HG03354 (cell line): ENCODE measurements at regions not wholly inside any gene's neighbourhood (a gene's known extent, or its start where the extent isn't known, plus 50 kb on each side); places are given as distances from the start of the nearest gene placed in this dataset.

Experiments
- ATAC-seq: cut with Tn5 transposase; IDR thresholded peaks from one replicate; pipeline ENCODE4 v1.9.1; 2021; ENCODE audit warnings: mild to moderate bottlenecking; ENCODE audit not compliant: unreplicated experiment, poor library complexity, severe bottlenecking

- ATAC-seq = no peak
Observed at GRCh38 chr14:87156878-87157277, 836.1 kb downstream of the GALC start.

GRCh38 chr14:87155856-87156488 lies 837.0 kb downstream of the GALC start:
- no peak for ATAC-seq

GRCh38 chr14:87153901-87154300 lies 839.1 kb downstream of the GALC start:
- ATAC-seq = no peak

- no peak for ATAC-seq
Observed at GRCh38 chr14:87153391-87153790, 839.6 kb downstream of the GALC start.

- no peak for ATAC-seq
Observed at GRCh38 chr14:87152693-87153092, 840.3 kb downstream of the GALC start.

GRCh38 chr14:87149583-87150354 lies 843.2 kb downstream of the GALC start:
- ATAC-seq = no peak

- ATAC-seq = no peak
Observed at GRCh38 chr14:87148655-87149054, 844.3 kb downstream of the GALC start.

GRCh38 chr14:87142551-87143211 lies 850.3 kb downstream of the GALC start:
- no peak for ATAC-seq

GRCh38 chr14:87141801-87142200 lies 851.2 kb downstream of the GALC start:
- ATAC-seq = no peak

GRCh38 chr14:87139299-87139698 lies 853.7 kb downstream of the GALC start:
- no peak for ATAC-seq

GRCh38 chr14:87133073-87133801 lies 859.7 kb downstream of the GALC start:
- ATAC-seq = no peak

GRCh38 chr14:87131879-87132278 lies 861.1 kb downstream of the GALC start:
- no peak for ATAC-seq

- no peak for ATAC-seq
Observed at GRCh38 chr14:87122166-87122565, 870.8 kb downstream of the GALC start.

GRCh38 chr14:87121716-87122115 lies 871.3 kb downstream of the GALC start:
- no peak for ATAC-seq

- ATAC-seq = no peak
Observed at GRCh38 chr14:87115234-87115633, 877.7 kb downstream of the GALC start.

GRCh38 chr14:87113286-87113685 lies 879.7 kb downstream of the GALC start:
- ATAC-seq = no peak

- ATAC-seq = no peak
Observed at GRCh38 chr14:87111741-87112140, 881.2 kb downstream of the GALC start.

GRCh38 chr14:87111126-87111525 lies 881.9 kb downstream of the GALC start:
- ATAC-seq = no peak

- no peak for ATAC-seq
Observed at GRCh38 chr14:87109271-87109670, 883.7 kb downstream of the GALC start.

- ATAC-seq = no peak
Observed at GRCh38 chr14:87108726-87109125, 884.3 kb downstream of the GALC start.
